PC-3 (cell line): ENCODE measurements at regions not wholly inside any gene's neighbourhood (a gene's known extent, or its start where the extent isn't known, plus 50 kb on each side); places are given as distances from the start of the nearest gene placed in this dataset.

Experiments used
- EZH2 ChIP-seq: fragments of 300-600 bp; sonication (generic); IDR thresholded peaks from one replicate; pipeline ENCODE4 v1.6.1; 2017; ENCODE audit warnings: antibody characterized with exemption, mild to moderate bottlenecking, low read length; ENCODE audit not compliant: unreplicated experiment
- EZH2phosphoT487 ChIP-seq: fragments of 300-600 bp; sonication (generic); IDR thresholded peaks from 2 replicates; pipeline ENCODE4 v1.6.1; 2018; ENCODE audit warnings: mild to moderate bottlenecking, antibody characterized with exemption, low read length, borderline replicate concordance
- TF ChIP-seq, protein P1 (sequence below): fragments of 300-600 bp; sonication (generic); conservative IDR thresholded peaks from 2 replicates; pipeline ENCODE4 v1.5.1; 2017; ENCODE audit warnings: antibody characterized with exemption, low read depth, mild to moderate bottlenecking, low read length

- TF ChIP-seq, protein P1, sequence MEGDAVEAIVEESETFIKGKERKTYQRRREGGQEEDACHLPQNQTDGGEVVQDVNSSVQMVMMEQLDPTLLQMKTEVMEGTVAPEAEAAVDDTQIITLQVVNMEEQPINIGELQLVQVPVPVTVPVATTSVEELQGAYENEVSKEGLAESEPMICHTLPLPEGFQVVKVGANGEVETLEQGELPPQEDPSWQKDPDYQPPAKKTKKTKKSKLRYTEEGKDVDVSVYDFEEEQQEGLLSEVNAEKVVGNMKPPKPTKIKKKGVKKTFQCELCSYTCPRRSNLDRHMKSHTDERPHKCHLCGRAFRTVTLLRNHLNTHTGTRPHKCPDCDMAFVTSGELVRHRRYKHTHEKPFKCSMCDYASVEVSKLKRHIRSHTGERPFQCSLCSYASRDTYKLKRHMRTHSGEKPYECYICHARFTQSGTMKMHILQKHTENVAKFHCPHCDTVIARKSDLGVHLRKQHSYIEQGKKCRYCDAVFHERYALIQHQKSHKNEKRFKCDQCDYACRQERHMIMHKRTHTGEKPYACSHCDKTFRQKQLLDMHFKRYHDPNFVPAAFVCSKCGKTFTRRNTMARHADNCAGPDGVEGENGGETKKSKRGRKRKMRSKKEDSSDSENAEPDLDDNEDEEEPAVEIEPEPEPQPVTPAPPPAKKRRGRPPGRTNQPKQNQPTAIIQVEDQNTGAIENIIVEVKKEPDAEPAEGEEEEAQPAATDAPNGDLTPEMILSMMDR: no peak
- TF ChIP-seq EZH2phosphoT487: no peak
- no peak for TF ChIP-seq EZH2
Observed at GRCh38 chr18:72201032-72201431, 343.1 kb downstream of the CBLN2 start.
